Stimulated activated CD4-positive, alpha-beta T cell treated with anti-CD3 and anti-CD28 coated beads, Interleukin-1b, Interleukin-23, amount 100 ng/mL, for 24 hours (primary cell): ENCODE measurements at regions not wholly inside any gene's neighbourhood (a gene's known extent, or its start where the extent isn't known, plus 50 kb on each side); places are given as distances from the start of the nearest gene placed in this dataset.

Experiments used
- DNase-seq, 4 experiments: peaks; one replicate each; pipeline ENCODE4 v3.0.0-alpha.2; 2020; ENCODE audit warnings: low read depth in 4 of 4, low spot score in 1 of 4

DNA sequence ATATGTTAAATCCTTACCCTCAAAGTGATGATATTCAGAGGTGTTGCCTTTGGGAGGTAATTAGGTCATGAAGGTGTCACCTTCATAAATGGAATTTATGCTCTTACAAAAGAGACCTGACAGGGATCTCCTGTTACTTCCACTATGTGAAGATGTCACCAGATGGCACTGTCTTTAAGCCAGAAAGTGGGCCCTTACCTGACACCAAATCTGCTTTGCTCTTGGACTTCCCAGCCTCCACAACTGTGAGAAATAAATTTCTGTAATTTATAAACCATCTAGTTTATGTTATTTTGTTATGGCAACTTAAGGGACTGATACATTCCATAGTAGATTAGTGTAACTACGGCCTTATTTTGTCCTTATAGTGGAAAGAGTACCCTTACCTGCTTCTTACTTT lies 358.3 kb upstream of the SALL1 start:
- no peak for DNase-seq

DNA sequence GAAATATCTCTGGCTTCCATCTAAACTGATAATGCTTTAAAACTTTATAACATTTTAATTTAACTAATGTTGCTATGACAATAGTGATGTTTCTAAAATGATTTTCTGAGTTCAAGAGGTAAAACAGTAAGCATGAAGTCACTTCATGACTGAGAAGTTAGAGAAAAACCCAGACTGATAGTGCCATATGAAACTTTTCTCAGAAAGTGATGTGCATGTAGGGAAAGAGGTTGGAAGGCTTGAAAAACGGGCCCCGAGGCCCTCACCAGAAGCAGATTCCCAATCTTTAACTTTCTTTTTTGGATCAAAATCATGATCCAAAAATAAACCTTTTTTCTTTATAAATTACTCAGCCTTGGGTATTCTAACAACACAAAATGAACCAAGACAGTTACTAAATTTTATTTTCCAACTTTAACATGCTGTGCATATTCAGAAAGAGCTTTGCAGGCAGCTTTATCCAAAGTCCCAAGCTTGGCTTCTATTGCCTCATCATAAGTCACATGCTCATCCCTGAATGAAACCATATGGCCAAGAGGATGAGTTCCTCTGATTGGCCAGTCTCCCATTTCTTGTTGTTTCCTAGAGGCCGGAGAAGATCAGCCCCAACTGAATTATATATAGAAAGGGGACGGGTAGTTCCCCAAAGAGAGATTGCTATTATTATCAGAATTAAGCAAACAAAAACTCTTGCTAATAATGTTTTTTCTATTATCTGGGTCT lies 357.6 kb upstream of the SALL1 start:
- no peak for DNase-seq

DNA sequence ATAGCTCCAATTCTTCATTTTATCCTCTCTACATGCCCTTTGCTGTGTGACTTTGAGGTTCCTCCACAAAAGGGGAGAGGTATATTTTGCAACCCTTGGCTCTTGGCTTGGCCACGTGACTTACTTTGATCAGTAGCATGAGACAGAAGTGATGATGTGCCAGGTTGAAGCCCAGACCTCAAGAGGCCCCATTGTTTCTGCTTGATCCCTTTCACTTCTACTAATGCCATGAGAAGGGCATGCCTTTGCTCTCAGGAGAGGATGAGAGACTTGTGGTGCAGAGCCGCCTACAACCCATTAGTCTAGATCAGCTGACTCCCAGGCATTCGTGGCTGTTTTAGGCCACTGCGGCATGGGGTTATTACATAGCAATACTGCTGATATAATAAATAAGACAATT lies 356.2 kb upstream of the SALL1 start:
- no peak for DNase-seq

DNA sequence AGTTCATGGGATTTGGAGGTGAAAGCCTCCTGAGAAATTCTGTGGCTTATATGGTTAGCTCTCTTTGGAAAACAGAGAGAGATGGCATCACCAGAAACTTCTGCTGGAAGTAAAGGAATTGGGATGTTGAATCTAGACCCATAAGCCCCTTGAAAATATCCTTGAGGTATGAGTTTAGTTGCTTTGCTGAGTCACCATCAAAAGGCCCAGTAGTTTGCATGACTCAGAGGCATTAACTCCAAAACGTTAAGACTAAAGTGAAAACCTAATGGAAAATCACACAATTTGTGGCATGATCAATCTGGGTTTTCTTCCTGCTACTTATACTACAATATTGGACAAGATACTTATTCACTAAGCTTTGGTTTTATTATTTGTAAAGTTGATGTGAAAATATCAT lies 349.2 kb upstream of the SALL1 start:
- DNase-seq: no peak

DNA sequence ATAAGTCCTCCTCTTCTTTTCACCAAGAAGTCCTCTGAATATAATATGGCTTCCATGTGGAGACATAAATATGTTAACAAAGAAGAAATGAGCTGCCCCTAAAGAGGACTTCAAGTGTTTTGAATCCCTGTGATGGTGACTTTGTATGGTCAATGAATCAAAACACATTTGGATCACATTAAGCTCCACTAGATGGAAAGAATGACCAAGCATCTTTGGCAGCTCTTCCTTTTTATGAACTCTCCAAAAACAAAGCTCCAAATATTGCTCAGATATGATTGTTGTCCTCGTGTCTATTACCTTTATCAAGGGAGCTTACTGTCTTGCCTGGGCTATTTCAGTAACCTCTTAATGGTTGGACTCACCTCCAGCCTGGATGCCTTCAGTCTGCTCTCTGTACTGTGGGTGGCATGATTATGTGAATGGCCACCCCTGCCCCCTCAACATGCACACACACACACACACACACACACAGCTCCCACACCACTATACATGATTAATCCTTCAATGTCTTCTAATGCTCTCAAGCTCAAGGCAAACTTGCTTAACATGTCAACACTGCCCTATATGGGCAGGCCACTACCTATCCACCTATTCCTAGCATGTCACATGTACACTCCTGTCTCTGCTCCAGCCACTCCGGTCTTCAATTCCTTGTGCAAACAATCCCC lies 346.6 kb upstream of the SALL1 start:
- DNase-seq: no peak

DNA sequence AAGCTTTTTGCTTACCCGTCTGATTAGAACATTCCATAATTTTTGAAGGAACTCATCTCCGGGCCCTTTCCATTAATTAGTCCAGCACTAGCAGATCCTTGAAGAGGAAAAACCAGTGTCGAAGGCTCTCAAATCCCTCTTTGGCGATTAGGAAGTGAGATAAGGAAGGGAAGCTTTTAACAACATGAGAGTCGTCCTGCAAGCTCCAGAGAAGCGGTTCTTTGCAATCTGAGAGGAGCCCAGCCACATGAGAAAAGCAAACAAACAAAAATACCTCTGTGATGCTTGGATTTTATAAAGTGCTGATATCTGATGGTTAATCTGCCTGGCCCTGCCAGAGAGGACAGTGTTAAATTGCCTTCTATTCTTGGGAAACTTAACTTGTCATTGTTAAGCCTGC lies 339.8 kb upstream of the SALL1 start:
- no peak for DNase-seq

DNA sequence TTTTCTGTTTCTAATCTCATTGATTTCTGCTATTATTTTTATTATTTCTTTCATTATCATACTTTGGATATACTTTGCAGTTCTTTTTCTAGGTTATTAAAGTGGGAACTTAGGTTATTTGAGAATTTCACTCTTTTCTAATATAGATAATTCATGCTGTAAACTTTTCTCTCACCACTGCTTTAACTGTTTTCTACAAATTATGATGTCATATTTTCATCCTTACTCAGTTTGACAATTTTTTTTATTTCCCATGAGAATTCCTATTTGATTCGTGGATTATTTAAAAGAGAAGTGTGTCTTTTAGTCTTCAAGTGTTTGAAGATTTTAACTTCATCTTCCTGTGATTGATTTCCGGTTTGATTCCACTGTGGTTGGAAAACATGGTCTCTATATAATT lies 336.8 kb upstream of the SALL1 start:
- no peak for DNase-seq

DNA sequence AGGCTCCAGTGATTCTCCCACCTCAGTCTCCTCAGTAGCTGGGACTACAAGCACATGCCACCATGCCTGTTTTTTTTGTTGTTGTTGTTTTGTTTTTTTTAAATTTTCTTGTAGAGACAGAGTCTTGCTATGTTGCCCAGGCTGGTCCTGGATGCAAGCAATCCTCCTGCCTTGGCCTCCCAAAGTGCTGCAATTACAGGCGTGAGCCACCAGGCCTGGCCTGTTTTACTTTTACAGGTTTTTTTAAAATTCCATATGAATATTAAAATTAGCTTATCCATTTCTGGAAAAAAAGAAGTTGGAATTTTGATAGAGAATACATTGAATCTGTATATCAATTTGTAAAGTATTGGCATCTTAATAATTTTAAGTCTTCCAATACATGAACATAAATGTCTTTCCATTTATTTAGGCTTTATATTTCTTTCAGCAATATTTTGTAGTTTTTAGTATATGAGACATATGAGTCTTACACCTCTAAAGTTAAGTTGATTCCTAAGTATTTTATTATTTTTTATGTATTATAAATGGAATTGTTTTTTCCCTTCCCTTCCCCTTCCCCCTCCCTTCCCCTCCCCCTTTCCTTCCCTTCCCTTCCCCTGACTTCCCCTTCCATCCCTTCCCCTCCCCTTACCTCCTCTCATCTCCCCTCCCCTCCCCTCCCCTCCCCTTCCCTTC lies 323.5 kb upstream of the SALL1 start:
- DNase-seq: no peak

DNA sequence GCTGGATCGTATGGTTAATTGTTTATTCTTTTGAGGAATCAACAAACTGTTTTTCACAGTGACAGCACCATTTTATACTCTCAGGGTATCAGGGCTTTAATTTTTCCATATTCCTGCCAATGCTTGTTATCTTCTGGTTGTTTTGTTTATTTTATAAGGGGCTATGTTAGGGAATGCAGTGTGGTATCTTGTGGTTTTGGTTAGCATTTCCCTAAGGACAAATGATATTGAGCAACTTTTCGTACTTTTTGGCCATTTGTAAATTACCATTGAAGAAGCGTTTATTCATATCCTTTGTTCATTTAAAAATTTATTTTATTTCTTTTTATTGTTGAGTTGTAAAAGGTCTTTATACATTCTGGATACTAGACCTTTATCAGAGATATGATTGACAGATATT lies 322.0 kb upstream of the SALL1 start:
- DNase-seq: no peak

DNA sequence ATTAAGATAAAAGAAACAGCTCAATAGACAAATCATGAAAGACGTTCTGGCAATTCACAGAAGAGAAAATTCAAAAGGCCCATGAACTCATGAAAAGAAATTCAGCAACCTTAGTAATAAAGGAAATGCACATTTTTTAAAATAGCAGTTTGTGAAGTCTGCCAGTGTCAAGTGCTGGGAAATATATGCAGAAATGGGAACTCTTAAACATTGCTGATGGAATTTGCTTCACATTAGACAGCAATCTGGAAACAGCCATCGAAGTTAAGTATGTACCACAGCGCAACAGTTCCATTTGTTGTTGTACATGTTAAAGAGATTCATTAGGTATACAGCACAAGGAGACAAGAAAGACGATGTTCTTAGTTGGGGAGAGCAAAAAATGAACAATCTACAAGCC lies 319.4 kb upstream of the SALL1 start:
- no peak for DNase-seq

DNA sequence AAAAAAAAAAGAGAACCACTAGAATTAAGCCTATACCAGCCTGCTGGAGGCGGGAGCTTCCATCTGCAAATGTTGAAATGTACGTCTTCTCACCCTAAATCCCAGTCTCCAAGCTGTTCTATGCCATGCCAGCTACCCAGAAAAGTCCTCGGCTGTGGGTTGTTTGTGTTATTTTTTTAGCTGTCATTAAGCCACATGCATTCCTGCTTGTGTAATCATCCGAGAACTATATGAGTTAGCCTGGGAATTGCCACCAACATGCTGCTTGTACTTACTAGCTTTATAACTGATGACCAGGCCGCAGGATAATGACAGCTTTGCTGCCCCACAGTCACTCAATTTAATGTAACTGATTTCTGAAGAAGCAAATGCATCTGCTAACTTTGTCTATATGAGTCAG lies 313.9 kb upstream of the SALL1 start:
- DNase-seq: no peak

DNA sequence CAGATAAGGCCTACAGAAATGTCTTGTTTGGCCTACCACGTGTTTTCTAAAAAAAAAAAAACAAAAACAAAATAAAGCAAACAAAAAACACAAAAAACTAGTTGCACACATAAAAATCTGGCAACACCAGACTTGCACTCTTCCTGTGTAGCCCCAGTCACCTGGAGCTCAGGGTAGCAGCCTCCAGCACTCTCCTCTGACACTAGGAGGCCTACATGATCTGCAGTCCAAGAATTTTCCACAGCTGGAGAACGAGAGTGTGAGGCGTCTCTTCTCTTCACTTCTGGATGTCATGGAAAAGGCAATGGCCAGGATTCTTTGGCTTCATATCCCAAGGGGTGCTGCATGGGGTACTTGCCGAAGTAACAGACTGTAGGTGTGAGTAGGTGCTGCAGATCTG lies 310.2 kb upstream of the SALL1 start:
- no peak for DNase-seq

DNA sequence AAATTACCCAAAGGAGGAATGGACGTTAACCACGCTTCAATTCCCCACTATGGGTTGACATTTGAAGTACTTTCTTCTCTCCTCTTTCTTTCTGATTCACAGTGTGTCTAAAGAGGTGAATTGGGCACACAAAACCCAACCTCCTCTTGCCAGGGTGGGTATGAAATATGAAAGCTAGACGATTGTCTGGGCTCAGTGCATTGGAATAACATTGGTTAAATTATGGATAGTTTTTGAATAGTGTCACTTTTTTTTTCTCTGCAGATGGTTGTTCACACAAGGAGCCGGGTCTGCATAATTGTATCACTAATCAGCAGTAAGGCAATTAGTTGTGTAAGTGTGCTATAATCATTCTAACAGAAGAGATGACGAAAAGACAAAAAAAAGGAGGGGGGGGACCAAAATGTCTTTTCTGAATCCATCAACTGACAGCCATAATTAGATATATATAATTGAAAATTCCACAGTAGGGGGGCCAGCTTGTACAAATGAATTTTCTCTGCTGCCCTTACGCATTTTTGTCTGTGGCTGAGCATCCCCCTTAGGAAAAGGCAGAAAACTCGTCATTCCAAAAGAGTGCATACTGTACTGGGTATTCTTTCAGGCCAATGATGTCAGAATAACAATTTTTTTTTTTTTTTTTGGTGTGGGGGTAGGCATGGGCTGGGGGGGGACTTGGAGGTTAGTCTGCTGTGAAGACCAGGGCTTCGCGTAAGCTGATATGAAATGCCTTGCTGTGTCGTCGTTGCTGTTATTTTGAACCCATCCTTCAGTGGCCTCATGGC lies 307.5 kb upstream of the SALL1 start:
- no peak for DNase-seq

DNA sequence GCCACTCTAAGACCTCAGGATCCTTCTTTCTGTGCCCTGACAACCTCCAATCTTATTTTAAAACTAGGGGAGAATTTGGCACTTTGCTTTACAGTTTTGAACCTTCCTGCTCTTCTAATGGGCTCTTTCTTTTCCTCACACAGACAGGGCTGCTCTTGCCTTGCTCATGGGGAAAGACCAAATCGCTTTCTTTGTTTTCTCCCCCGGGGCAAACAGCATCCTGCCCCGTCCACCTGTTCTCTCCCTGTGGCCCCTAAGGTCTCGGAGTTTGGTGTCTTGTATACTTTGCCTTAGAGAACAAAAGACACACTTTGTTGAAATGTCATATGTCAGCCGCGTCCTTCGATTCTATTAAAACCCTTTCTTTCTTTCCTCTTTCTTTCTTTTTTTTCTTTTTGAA lies 306.7 kb upstream of the SALL1 start:
- DNase-seq: no peak

DNA sequence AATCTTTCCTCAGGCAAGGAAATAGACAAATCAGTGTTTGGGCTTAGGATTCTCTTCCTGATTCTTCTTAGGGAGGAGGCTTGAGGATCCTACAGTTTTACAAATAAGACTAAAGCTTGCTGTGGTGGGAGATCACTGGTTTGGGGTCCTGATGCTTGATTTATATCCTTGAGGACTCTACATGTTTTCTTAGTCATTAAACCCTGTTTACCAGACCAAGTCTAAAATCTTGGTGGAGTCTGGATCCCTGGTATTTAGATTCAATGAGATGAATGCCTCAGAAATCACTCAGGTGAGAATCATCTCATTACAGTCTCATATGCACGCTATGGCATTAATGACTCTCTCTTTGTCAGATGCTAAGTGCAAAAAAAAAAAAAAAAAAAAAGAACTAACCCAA lies 304.3 kb upstream of the SALL1 start:
- no peak for DNase-seq

DNA sequence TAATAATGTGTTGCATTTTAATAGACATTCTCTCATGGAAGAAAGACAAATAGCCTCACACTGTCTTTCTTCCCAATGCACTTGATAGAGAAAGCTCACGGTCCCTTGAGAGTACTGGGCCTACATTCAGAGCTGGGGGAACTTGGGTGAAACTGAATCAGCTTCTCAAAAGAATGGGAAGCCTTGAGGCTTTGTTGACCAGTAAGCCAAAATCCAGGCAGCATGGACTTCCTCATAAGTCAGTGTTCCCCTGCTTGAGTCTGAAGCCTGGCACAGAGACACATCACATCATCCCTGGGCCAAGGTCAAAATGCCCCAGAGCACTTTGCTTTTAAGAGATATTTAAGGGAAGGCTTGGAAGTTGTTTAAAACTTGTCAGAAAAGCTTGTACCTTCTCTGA lies 302.2 kb upstream of the SALL1 start:
- DNase-seq: no peak

DNA sequence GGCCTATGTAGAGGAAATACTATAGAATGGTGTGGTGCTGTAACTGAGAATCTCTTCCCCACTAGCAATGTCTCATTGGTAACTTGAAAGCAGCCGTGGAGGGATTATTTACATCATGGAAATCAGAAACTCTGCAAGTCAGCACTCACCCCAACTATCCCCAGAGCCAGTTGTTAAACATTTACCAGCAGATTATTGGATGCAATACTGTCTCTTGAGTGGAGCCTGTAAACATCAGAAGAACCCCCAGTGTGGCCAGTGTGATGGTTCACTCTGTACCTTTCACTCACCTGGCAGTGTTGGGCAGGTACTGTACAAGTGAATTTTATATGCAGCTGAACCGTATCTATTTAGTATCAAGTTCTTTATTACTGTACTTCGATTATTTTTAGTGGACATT lies 299.8 kb upstream of the SALL1 start:
- no peak for DNase-seq

DNA sequence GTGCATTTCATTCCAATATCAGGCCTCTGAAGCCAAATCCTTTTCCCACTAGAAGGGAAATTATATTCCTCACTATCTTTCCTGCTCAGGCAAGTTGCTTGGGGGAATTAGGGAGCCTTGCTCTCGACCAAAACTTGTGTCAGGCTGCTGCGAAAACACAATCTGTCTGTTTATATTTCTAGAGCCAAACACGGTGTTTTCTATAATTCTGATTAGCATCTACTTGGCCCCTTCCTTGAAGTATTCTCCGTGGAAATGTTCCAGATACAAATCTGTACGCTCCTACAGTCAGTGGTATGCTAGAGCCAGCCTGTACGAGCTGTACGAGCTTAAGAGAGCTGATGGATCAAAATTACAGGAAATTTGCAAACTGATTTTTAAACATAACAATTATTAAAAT lies 299.3 kb upstream of the SALL1 start:
- DNase-seq: no peak

DNA sequence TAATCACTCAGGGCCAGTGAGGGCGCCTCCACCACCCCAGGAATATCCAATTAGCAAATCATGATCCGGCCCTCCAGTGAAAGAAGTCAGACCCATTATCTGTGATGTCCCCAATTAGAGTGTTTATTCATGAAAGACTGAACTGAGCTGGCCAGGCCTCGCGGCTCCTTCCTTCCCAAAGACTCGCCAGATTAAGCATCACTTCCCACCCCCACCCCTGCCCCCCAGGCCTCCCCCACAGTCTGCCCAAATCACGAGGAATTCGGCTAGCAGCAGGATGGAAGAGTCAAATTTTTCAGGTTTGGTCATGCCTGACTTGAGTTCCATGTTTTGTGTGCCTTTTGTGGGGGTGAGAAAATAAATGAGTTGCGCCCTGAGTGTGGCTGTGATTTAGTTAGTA lies 298.4 kb upstream of the SALL1 start:
- DNase-seq: no peak

DNA sequence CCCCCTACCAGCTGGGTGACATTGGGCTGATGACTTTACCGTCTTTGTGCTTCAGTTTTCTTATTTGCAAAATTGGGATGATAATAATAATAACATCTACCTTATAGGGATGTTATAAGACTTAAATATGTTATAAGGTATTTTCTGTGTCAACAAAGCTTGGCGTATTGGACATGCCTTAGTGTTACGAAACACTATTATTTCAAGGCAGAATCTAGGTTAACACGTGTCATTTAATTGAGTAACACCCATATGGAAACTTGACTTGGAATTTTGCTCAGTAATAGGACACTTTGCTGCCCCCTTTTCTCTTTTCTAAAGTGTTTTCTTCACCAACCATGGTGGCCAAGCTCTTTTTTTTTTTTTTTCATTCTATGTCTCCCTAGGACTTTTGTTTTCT lies 294.2 kb upstream of the SALL1 start:
- DNase-seq: no peak

DNA sequence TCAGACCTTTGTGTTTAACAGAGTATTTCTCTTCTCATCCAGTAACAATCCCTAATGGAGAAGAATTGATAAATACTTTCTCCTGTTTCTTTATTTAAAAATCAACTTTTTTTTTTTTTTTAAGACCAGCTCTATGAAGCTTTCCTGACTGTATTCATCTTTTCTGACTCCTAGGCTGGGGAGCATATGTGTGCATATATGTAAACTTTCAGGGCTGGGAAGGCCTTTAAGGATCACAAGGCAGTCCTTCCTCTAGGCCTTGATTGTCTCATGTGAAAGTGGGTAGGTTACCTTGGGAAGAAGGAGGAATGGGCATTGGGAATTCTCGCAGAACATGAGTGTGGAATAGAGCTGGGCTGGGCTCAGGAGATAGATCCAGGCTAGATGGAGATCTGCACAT lies 292.9 kb upstream of the SALL1 start:
- no peak for DNase-seq
